Renal cortex interstitium (tissue), 11 donors: ENCODE measurements at regions not wholly inside any gene's neighbourhood (a gene's known extent, or its start where the extent isn't known, plus 50 kb on each side); places are given as distances from the start of the nearest gene placed in this dataset.
"Not testable (repeated sequence)": the region's sequence is repeated elsewhere in the genome, so short reads cannot be mapped to it uniquely, and the experiment has no call there.

ENCODE experiments used
- DNase-seq, 11 donors: peaks; one replicate each; pipeline ENCODE4 v3.0.0-alpha.2; 2013; ENCODE audit warnings: low read depth in 9 of 11, low spot score in 4 of 11; ENCODE audit errors: extremely low read depth in 1 of 11

GRCh38 chr15:53102483-53102882, 312.3 kb upstream of the ONECUT1 start:
- DNase-seq, result no peak

GRCh38 chr15:53080484-53080883, 290.3 kb upstream of the ONECUT1 start:
- no peak for DNase-seq

- DNase-seq, result no peak
Measured at GRCh38 chr15:53074221-53074620, 284.1 kb upstream of the ONECUT1 start.

- DNase-seq, result peak; percentile 25 to 78 (median 65)
Measured at GRCh38 chr15:53072077-53072476, 281.9 kb upstream of the ONECUT1 start.

- no peak for DNase-seq
Measured at GRCh38 chr15:53068636-53069035, 278.5 kb upstream of the ONECUT1 start.

- no peak for DNase-seq
Measured at GRCh38 chr15:53059273-53060043, 269.3 kb upstream of the ONECUT1 start.

- DNase-seq, result no peak
Measured at GRCh38 chr15:53046153-53046790, 256.1 kb upstream of the ONECUT1 start.

- no peak for DNase-seq
Measured at GRCh38 chr15:53038655-53038941, 248.5 kb upstream of the ONECUT1 start.

GRCh38 chr15:53037904-53038654, 247.9 kb upstream of the ONECUT1 start:
- DNase-seq, result no peak

- no peak for DNase-seq
Measured at GRCh38 chr15:53036641-53037040, 246.5 kb upstream of the ONECUT1 start.

- no peak for DNase-seq
Measured at GRCh38 chr15:53034767-53035245, 244.7 kb upstream of the ONECUT1 start.

- no peak for DNase-seq
Measured at GRCh38 chr15:53033709-53034108, 243.6 kb upstream of the ONECUT1 start.

- no peak for DNase-seq
Measured at GRCh38 chr15:53031469-53031868, 241.3 kb upstream of the ONECUT1 start.

GRCh38 chr15:53022788-53023187, 232.7 kb upstream of the ONECUT1 start:
- DNase-seq, result no peak

GRCh38 chr15:53013329-53013728, 223.2 kb upstream of the ONECUT1 start:
- no peak for DNase-seq

GRCh38 chr15:53011779-53012178, 221.6 kb upstream of the ONECUT1 start:
- not testable (repeated sequence) for DNase-seq

- DNase-seq, result no peak
Measured at GRCh38 chr15:53009093-53009492, 219.0 kb upstream of the ONECUT1 start.

- DNase-seq, result no peak
Measured at GRCh38 chr15:53000409-53000808, 210.3 kb upstream of the ONECUT1 start.

- DNase-seq, result no peak
Measured at GRCh38 chr15:52997123-52997522, 207.0 kb upstream of the ONECUT1 start.

GRCh38 chr15:52994290-52994689, 204.2 kb upstream of the ONECUT1 start:
- DNase-seq, result no peak
